ENCODE measurements at regions not wholly inside any gene's neighbourhood (a gene's known extent, or its start where the extent isn't known, plus 50 kb on each side); places are given as distances from the start of the nearest gene placed in this dataset.

GRCh38 chr2:79219383-79219988 is 59.9 kb upstream of the REG3A start:
- Histone ChIP-seq H3K9me1 (ENCODE audit: control insufficient read depth, extremely low read depth, insufficient read depth, low read length) (no peaks in the 10 kb centered on the region), H4K20me1 (ENCODE audit: control insufficient read depth, extremely low read depth, insufficient read depth, low read length) (no peaks in the 10 kb centered on the region), H3K79me2 (ENCODE audit: control insufficient read depth, insufficient read depth, low read length) (no peaks in the 10 kb centered on the region), H3K9me3 (ENCODE audit: control insufficient read depth, low read depth, low read length) (no peaks in the 10 kb centered on the region), H2AFZ (ENCODE audit: control insufficient read depth, low read length) (no peak overlapping the region), H3K4me3 (ENCODE audit: control insufficient read depth in 2 of 3, extremely low read depth in 1 of 3, insufficient read depth in 2 of 3, low read depth in 1 of 3, low read length in 3 of 3) (no peak overlapping the region), H3K4me2 (ENCODE audit: control insufficient read depth, extremely low read depth, insufficient read depth, low read depth, low read length) (no peak overlapping the region), H3K27me3 (ENCODE audit: control insufficient read depth, extremely low read depth, insufficient read depth, low read length) (no peaks in the 10 kb centered on the region), H3K27ac (ENCODE audit: control insufficient read depth, insufficient read depth, low read length) (no peak overlapping the region), H3K36me3 (ENCODE audit: control insufficient read depth in 2 of 2, extremely low read depth in 1 of 2, insufficient read depth in 2 of 2, low read length in 2 of 2) (no peaks in the 10 kb centered on the region), H3K9ac (ENCODE audit: control insufficient read depth, extremely low read depth, insufficient read depth, low read length) (no peak overlapping the region), H3K4me1 (ENCODE audit: control insufficient read depth, extremely low read depth, insufficient read depth, low read length) (no peaks in the 10 kb centered on the region)
- dilution Hi-C loops (cut with MboI; ENCODE audit: extremely low pct_ligation_motif_present, low sequenced_read_pairs) = no loop called here
- DNase-seq (ENCODE audit: low read depth, low spot score) = peak; percentile 5
- no peak for FAIRE-seq
- TF ChIP-seq CTCF (optimal IDR thresholded peaks at IDR 0.05 in 1 of 3, IDR thresholded peaks at IDR 0.05 in 1 of 3, conservative IDR thresholded peaks at IDR 0.05 in 1 of 3; ENCODE audit: extremely low read depth in 1 of 3, insufficient read depth in 2 of 3, low read length in 3 of 3) (peak; percentile 27 to 72 (median 51)), EZH2 (IDR thresholded peaks at IDR 0.05; ENCODE audit: low read length) (no peak)

GRCh38 chr2:79210274-79210917 is 50.8 kb upstream of the REG3A start:
- no peak overlapping the region for H3K4me2 ChIP-seq (ENCODE audit: control insufficient read depth, extremely low read depth, insufficient read depth, low read depth, low read length)
- dilution Hi-C loops (cut with MboI; ENCODE audit: extremely low pct_ligation_motif_present, low sequenced_read_pairs) = no loop called here
- no peak overlapping the region for H3K27ac ChIP-seq (ENCODE audit: control insufficient read depth, insufficient read depth, low read length)
- H3K36me3 ChIP-seq (ENCODE audit: control insufficient read depth in 2 of 2, extremely low read depth in 1 of 2, insufficient read depth in 2 of 2, low read length in 2 of 2) = no peaks in the 10 kb centered on the region
- FAIRE-seq (no peak), DNase-seq (ENCODE audit: low read depth, low spot score) (no peak)
- no peak overlapping the region for H2AFZ ChIP-seq (ENCODE audit: control insufficient read depth, low read length)
- no peaks in the 10 kb centered on the region for H3K79me2 ChIP-seq (ENCODE audit: control insufficient read depth, insufficient read depth, low read length)
- no peak for TF ChIP-seq CTCF (optimal IDR thresholded peaks at IDR 0.05 in 1 of 3, IDR thresholded peaks at IDR 0.05 in 1 of 3, conservative IDR thresholded peaks at IDR 0.05 in 1 of 3; ENCODE audit: extremely low read depth in 1 of 3, insufficient read depth in 2 of 3, low read length in 3 of 3)
- TF ChIP-seq EZH2 (IDR thresholded peaks at IDR 0.05; ENCODE audit: low read length) = no peak
- no peaks in the 10 kb centered on the region for H3K27me3 ChIP-seq (ENCODE audit: control insufficient read depth, extremely low read depth, insufficient read depth, low read length)
- no peaks in the 10 kb centered on the region for H4K20me1 ChIP-seq (ENCODE audit: control insufficient read depth, extremely low read depth, insufficient read depth, low read length)
- H3K9me3 ChIP-seq (ENCODE audit: control insufficient read depth, low read depth, low read length) = no peaks in the 10 kb centered on the region
- H3K4me3 ChIP-seq (ENCODE audit: control insufficient read depth in 2 of 3, extremely low read depth in 1 of 3, insufficient read depth in 2 of 3, low read depth in 1 of 3, low read length in 3 of 3) = no peak overlapping the region
- no peaks in the 10 kb centered on the region for H3K9me1 ChIP-seq (ENCODE audit: control insufficient read depth, extremely low read depth, insufficient read depth, low read length)
- no peak overlapping the region for H3K9ac ChIP-seq (ENCODE audit: control insufficient read depth, extremely low read depth, insufficient read depth, low read length)
- no peaks in the 10 kb centered on the region for H3K4me1 ChIP-seq (ENCODE audit: control insufficient read depth, extremely low read depth, insufficient read depth, low read length)

Data from keratinocyte (primary cell).